Activated CD4-positive, alpha-beta T cell treated with anti-CD3 and anti-CD28 coated beads, Interleukin-2, amount 50 U/mL, for 16 hours (primary cell): ENCODE measurements at regions not wholly inside any gene's neighbourhood (a gene's known extent, or its start where the extent isn't known, plus 50 kb on each side); places are given as distances from the start of the nearest gene placed in this dataset.

Source experiments
- DNase-seq: peaks from one replicate; pipeline ENCODE4 v3.0.0-alpha.2; 2020

DNA sequence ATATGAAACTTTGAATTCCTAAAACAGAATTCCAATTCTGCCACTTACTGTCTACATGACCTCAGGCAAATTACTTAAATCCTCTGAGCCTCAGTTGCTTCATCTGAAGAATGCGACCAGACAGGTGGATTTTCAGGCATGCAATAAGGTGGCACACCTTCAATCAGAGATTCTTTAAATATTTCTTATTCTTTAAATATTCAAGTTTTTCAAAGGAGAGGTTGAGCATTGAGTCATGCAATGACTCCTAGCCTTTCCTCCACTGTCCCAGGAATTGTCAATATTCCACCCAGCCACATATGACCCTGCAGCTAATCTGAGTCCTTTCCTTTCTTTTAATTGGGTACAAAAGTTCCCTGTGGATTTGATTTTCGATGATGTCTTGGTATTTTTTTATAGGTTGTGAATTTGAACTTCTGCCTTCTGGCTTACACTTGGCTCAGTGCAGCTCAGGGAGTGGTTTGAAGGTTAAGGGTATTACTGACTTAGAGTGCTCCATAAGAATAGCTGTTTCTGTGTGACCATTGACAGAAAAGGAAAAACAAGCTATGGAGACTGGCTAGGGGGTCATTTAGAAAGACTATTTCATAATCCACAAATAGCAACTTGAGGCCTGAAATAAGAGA, 52.2 kb upstream of the PRDX6 start:
- DNase-seq, result no peak

DNA sequence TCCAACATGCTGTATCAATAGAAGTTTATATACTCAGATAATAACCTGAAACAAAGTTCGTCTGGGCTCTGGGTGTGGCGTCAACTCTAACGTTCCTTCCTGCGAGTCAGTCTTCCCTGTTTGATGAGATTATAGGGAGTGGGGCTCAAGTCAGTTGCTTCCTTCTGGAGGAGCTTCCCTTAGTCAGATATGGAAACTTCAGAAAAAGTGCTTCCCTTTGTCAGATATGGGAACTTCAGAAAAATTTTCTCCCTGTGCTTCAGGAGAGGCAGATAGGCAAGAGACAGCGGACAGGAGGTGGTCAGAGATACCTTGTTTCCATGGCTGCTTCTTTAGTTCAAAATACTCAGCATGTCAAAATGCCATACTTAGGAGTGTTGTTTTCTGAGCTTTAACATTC, 51.1 kb upstream of the PRDX6 start:
- DNase-seq, result no peak

DNA sequence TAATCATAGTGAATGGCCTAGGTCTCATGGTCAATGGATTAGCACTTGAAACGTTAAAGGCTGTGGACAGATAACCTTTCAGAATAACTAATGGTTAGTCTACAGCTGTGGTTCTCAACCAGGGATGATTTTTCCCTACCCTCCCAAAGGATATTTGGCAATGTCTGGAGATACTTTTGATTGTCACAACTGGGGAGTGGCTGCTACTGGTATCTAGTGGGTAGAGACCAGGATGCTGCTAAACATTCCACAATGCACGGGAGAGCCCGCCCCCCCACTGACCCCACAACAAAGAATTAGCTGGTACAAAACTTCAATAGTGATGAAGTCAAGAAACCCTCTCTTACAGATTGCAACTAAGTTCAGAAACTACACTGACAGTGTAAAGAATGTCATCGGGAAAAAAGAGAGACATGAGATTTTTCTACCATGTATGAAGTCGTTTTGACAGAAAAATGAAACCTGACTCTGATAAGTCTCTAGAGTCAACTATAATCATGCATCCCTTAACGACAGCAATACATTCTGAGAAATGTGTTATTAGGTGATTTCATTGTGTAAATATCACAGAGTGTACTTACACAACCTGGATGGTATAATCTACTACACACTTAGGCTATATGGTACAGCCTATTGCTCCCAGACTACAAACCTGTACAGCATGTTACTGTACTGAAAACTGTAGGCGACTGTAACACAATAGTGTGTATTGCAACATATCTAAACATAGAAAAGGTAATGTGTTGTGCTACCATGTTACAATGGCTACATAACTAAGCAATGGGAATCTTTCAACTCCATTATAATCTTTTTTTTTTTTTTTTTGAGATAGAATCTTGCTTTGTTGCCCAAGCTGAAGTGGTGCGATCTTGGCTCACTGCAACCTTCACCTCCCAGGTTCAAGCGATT, 49.7 kb upstream of the PRDX6 start:
- DNase-seq, result no peak
